NCI-H128 (cell line): ENCODE measurements at regions not wholly inside any gene's neighbourhood (a gene's known extent, or its start where the extent isn't known, plus 50 kb on each side); places are given as distances from the start of the nearest gene placed in this dataset.
"Not testable (repeated sequence)": the region's sequence is repeated elsewhere in the genome, so short reads cannot be mapped to it uniquely, and the experiment has no call there.

Experiments
- DNase-seq: peaks from one replicate; lab custom pipeline; 2025; ENCODE audit not compliant: unreplicated experiment; lab: John Stamatoyannopoulos, UW

- DNase-seq: no peak
Measured at GRCh38 chr5:158521995-158522394, 577.7 kb downstream of the EBF1 start.

DNA sequence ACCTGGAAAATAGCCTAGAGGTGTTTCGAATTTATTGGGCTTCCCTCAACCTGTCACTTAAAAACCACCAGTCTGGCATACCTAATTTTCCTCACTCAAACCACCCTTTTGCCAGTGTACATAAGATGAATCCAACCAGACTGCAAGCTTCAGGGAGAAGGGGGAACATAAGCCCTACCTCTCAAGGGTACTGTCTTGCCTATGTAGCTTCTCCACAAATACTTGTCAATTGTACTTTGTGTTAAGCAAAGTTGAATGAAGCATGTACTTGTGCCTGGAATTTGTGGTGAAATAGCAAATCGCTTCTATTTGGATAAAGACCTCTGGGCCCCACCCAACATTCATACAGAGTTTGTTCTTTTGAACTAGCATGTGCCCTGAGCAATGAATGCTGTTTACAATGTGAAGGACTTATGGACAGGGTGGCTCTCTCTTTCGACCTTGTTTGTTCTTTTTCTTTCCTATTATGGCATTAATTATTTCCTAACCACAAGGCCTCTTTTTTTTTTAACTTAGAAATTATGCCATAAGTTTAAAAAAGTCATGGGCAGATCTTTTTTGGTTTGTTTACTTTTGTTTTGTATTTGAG is 580.2 kb downstream of the EBF1 start:
- DNase-seq: no peak

DNA sequence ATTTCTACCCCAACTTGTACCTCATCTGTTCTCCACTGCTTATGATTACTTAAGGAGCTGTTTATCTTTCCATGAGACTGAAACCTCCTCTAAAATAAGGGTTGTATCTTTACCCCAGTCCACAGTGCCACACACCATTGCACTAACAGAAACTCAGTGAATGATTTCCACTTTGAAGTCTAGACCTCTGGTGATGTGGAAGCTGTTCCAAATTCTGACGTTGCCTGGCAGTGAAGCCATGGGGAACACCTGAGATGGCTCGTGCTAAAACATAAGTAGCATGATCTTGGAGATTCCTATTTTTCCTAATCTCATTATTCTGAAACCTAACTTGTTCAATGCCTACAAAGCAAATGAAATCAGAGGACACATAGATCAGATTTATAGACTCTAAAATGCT is 583.2 kb downstream of the EBF1 start:
- no peak for DNase-seq

DNA sequence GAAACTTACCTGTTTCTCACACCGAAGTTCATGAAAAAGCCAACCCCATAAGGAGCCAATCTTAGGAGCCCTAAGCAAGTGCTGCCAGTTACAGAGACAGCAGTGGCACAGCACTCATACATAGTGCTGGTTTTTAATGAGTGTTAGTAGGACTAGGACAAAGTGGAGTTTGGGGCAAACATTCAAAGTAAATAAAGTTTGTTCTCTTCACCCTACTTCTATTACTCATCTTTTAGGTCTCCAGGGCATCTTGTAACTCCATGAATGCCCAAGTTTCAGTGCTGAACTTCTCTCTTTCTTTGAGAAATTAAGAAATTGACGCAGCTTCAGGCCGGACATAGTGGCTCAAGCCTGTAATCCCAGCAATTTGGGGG is 584.7 kb downstream of the EBF1 start:
- no peak for DNase-seq

GRCh38 chr5:158514319-158514985 is 585.3 kb downstream of the EBF1 start:
- DNase-seq: no peak

DNA sequence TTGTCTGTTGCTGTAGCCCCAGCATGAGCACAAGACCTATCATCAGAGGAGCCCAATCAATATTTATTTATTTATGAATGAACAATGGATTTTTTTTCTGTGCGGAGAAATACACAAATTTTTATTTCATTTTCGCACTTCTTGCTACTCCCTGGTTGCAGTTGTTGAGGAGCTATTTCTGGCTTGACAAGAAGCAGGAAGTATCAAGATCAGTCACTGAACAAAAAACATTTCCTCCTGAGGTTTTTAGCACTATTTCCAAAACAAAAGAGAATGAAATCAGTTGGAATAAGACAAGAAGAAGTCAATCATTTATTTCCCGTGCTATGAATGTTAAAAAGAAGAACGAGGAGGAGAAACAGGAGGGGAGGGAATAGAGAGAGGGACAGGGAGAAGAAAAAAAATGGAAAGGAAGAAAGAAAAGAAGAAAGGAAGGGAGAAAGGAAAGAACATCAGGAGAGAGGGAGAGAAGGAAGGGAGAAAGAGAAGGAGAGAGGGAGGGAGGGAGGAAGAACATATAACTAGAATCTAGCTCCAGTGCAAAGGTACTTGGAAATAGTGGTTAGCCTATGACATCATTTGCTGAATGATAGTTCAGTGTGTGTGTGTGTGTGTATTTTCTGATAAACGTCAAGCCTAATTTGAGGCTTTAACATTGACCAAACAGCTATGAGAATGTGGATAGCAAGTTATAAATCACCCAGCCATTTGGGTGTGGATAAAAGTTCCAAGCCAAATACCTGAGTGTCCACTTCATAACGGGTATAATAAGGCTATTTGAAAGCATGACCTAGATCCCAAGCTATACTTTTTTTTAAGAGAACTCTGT is 586.0 kb downstream of the EBF1 start:
- DNase-seq: no peak

DNA sequence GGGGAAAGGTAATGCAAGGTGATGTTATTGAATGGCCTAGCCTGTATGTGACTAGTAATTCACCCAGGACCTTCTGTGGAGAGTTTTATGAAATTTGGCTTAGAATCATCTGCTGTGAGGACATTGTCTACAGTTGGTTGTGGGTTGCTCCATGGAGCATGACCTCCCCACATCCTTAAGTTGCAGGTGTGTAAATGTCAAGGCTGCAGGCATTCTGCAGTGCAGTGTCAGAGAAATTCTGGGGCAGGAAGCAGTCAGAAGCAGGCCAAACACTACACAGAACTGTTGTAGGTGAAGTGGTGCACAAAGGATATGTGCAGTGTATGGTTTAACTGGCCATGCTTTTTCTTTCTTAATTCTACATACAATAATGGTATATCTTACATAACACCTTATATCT is 588.3 kb downstream of the EBF1 start:
- no peak for DNase-seq

DNA sequence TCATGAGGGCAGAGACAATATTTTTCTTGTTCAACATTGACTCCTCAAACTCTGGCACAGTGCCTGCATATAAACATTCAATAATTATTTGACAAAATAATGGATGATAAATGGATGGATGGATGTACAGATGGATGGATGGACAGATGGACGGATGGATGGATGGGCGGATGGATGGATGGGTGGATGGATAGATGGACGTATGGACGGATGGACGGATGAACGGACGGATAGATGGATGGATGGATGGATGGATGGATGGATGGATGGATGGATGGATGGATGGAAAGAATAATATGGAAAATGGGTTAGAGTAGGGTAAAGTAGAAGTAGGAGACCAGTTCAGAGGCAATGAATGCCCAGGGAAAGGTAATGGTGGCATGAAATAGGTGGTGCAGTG is 589.2 kb downstream of the EBF1 start:
- DNase-seq: no peak

GRCh38 chr5:158506648-158507047 is 593.1 kb downstream of the EBF1 start:
- DNase-seq: no peak

DNA sequence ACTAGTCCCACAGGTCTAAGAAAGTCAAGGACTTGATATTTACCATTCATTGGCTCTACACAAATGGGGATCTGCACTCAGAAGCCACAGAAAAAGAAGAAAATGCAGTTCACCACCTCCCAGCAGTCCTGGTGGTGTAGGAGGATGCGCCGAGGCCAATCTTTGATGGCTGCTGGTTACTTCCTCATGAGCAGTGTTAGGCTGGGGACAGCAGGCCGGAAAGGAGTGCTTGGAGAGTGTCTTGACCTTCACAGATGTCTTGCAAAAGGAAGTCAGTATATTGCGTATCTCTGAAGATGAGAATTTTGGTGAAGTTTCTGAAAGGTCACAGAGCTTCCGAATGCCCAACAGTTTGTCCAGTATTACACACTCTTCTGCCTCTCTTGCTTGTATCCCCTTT is 597.0 kb downstream of the EBF1 start:
- no peak for DNase-seq

DNA sequence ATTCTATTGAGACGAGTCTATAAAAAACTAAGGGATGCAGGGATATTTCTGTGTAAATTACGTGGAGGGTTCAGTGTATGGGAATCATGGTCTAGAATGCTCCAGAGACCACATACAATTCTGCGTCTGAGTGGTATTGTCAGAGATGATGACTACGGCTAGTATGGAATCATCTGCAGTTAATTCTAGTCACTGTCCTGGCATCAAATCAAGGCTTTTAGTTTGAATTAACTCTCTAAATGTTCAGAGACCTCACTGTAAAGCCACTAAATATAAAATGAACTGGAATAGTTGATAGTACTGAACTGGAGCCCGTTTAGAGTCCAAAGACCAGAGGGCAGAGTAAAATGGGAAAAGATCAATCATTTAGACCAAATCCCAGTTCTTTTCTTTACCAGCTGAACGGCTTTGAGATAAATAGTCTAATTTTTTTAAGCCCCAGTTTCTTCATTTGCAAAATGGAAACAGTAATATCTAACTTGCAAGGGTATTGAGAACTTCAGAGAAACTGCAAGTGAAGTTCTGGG is 599.8 kb downstream of the EBF1 start:
- DNase-seq: no peak

- no peak for DNase-seq
Measured at GRCh38 chr5:158499075-158499891, 600.4 kb downstream of the EBF1 start.

DNA sequence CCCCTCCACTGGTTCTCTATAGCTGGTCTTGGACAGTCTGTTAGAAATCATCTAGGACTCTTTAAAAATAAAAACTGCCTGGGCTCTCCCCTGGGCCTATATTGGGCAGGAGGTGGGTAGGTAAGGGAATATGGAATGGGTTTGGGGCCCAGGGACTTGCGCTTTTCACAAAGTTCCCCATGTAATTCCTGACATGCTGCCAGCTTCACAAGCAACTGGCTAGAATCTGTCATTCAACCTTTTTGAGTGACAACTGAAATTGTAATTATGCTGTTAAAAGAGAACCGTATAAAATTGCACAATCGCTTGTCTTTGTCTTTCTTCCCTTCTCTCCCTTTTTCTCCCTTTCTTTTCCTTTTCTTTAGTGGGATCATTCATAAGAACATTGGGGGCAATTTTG is 603.1 kb downstream of the EBF1 start:
- no peak for DNase-seq

GRCh38 chr5:158494541-158494940 is 605.2 kb downstream of the EBF1 start:
- DNase-seq: no peak

DNA sequence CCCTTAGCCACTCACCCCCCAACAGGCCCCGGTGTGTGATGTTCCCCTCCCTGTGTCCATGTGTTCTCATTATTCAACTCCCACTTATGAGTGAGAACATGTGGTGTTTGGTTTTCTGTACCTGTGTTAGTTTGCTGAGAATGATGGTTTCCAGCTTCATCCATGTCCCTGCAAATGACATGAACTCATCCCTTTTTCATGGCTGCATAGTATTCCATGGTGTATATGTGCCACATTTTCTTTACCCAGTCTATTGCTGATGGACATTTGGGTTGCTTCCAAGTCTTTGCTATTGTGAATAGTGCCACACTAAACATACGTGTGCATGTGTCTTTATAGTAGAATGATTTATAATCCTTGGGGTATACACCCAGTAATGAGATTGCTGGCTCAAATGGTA is 605.7 kb downstream of the EBF1 start:
- DNase-seq: not testable (repeated sequence)

GRCh38 chr5:158492841-158493242 is 606.9 kb downstream of the EBF1 start:
- DNase-seq: no peak

DNA sequence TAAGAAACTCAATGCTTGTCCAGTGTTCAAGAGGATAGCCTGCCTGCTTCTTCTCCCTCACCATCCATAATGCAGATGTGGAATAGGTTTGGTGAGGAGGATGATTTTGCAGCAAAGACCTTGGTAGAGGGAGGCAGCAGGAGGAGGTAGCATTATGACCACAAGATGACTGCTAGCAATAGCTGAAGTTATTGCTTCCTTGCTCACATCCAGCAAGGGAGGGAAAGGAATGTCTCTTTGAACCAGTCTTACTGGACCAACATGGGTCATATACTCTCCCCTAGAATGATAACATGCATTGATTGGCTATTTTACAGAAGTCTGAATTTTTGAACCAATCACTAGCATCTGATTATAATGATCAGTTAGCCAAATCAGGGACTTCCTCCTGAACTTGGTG is 607.6 kb downstream of the EBF1 start:
- DNase-seq: no peak

- no peak for DNase-seq
Measured at GRCh38 chr5:158487664-158488063, 612.1 kb downstream of the EBF1 start.

- no peak for DNase-seq
Measured at GRCh38 chr5:158487156-158487555, 612.6 kb downstream of the EBF1 start.

DNA sequence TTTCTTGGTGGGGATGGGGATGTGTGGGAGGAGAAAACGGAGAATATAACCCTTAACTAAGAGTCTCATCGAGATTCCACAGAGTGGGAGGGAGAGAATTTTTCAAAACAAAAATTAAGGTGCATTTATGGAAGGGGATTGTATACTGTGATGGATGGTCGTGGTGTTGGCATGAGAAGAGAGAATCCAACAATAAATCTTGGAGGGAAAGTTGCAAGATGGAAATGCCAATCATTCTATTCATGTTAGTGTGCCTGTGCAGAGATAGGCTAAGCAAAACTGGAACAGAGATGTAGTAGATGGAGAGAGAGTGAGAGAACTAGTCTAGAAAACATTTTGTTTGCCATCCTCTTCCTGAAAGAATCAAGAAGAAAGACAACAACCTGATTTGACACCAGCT is 613.1 kb downstream of the EBF1 start:
- no peak for DNase-seq

DNA sequence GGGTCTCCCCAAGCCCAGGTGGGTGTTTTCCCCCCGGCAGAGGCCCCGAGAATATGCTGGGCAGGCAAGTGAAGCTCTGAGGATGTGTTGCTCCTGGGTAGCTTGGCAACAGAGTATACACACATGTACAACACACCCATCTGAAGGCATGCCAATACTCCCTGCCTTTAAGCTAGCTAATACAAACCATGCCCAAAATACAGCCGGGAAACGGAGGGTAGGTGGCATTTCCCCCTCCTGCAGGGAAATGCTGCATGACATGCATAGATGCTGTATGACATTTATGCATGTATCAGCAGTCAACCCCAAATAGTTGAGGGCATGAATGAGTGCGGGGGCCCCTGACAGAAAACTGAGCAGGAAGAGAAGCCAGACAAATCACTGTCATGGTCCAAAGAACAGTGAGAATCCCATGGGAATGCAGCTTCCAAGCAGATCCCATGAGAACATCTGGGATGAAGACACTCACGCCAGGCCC is 614.1 kb downstream of the EBF1 start:
- no peak for DNase-seq
